ENCODE measurements at regions not wholly inside any gene's neighbourhood (a gene's known extent, or its start where the extent isn't known, plus 50 kb on each side); places are given as distances from the start of the nearest gene placed in this dataset.

DNA sequence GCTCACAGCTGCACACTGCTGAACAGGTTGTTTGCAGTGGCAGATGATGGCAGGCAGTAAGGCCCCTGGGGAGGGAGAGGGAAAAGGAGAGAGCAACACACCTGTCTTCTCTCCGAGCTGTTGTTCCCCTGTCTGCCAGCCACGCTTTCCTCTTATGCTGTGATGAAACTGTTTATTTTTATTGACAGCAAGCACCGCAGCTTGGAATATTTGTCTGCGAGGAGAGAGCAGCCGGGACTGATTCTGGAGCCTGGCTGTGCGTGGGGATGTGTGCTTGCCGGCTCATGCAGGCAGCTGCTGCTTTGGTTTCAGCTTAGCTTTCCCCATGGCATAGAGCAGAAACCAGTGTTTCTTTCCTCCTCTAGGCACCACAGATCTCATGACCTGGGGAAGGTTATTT, 58.7 kb upstream of the KCNA5 start:
- TF ChIP-seq, protein P1, sequence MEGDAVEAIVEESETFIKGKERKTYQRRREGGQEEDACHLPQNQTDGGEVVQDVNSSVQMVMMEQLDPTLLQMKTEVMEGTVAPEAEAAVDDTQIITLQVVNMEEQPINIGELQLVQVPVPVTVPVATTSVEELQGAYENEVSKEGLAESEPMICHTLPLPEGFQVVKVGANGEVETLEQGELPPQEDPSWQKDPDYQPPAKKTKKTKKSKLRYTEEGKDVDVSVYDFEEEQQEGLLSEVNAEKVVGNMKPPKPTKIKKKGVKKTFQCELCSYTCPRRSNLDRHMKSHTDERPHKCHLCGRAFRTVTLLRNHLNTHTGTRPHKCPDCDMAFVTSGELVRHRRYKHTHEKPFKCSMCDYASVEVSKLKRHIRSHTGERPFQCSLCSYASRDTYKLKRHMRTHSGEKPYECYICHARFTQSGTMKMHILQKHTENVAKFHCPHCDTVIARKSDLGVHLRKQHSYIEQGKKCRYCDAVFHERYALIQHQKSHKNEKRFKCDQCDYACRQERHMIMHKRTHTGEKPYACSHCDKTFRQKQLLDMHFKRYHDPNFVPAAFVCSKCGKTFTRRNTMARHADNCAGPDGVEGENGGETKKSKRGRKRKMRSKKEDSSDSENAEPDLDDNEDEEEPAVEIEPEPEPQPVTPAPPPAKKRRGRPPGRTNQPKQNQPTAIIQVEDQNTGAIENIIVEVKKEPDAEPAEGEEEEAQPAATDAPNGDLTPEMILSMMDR (IDR thresholded peaks at IDR 0.05; ENCODE audit: insufficient read depth, low read depth, low read length): no peak
- TF ChIP-seq EZH2 (IDR thresholded peaks at IDR 0.05; ENCODE audit: insufficient read depth, low read length): no peak
